HG03095 (cell line): ENCODE measurements at regions not wholly inside any gene's neighbourhood (a gene's known extent, or its start where the extent isn't known, plus 50 kb on each side); places are given as distances from the start of the nearest gene placed in this dataset.
"Not testable (repeated sequence)": the region's sequence is repeated elsewhere in the genome, so short reads cannot be mapped to it uniquely, and the experiment has no call there.

Experiments used
- ATAC-seq: cut with Tn5 transposase; IDR thresholded peaks from one replicate; pipeline ENCODE4 v1.9.1; 2021; ENCODE audit warnings: moderate library complexity; ENCODE audit not compliant: unreplicated experiment

DNA sequence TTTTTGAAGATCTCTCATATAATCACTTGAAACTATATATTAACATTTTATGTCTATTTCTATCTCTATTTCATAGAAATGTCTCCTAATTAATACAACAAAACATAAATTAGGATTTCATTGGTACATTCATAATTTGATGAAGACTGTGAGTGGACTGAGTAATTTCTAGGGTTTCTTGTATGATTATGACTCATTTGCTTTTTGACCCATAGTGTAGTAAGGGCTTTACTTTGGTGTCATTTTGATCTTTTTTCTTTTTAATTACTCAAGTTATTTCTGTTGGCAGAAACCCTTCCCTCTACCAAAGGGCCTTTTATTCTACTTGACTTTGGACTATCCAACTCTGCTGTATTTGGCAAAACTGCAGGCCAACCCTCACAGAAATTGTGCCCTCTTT lies 207.9 kb upstream of the MAGEB16 start:
- no peak for ATAC-seq

DNA sequence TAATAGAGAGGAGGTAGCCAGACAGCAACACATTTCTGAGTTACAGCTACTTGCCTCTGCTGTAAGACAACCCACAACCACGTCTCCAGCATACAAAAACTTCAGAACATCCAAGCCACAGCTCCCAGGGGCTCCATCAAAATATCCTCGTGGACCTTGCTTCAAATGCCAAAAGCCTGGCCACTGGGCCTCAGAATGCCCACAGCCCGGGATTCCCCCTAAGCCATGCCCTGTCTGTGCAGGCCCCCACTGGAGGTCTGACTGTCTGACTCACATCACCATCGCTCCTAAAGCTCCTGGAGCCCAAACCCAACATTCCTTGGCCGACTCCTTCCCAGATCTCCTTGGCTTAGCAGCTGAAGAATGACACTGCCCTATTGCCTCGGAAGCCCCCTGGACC lies 186.6 kb upstream of the MAGEB16 start:
- ATAC-seq = not testable (repeated sequence)

GRCh38 chrX:35617836-35618235 lies 180.3 kb upstream of the MAGEB16 start:
- ATAC-seq = no peak

GRCh38 chrX:35622040-35622439 lies 176.1 kb upstream of the MAGEB16 start:
- ATAC-seq = no peak

- no peak for ATAC-seq
Observed at GRCh38 chrX:35622601-35623000, 175.5 kb upstream of the MAGEB16 start.

DNA sequence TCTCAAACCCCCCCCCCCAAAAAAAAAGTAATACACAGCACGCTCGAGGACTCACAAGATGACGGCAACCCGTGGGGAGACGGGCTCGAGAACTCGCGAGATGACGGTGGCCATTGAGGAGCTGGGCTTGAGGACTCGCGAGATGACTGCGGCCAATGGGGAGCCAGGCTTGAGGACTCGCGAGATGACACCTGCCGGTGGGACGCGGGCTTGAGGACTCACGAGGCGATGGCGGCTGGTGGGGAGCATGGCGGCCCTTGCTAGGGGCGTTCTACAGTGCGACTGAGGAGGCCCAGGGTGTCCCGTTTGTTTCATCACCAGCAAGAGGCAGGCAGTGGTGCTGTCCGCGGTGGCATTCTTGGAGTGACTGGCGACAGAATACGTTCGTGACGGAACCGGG lies 172.4 kb upstream of the MAGEB16 start:
- ATAC-seq = no peak

- no peak for ATAC-seq
Observed at GRCh38 chrX:35626124-35626523, 172.0 kb upstream of the MAGEB16 start.

GRCh38 chrX:35635971-35636370 lies 162.2 kb upstream of the MAGEB16 start:
- not testable (repeated sequence) for ATAC-seq

DNA sequence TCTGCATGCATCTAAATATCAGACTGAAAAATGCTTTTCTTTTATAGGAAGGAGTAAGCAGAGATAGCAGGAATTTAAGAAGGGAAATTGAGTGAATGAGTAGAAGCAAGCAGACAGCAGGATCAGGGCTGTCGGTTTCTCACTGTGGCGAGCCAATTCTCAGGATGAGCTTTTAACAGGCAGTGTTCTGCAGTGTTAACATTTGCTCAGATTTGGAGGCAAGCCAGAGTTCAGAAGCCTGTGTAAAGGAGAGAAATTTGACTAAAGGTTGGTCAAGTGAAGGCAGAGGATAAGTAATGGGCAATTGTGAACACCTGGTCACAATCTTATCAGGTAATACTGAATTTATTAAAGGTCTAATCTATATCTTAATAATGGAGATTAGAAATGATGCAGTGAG lies 133.3 kb upstream of the MAGEB16 start:
- no peak for ATAC-seq

GRCh38 chrX:35665311-35665710 lies 132.8 kb upstream of the MAGEB16 start:
- ATAC-seq = no peak

GRCh38 chrX:35670889-35671288 lies 127.3 kb upstream of the MAGEB16 start:
- ATAC-seq = no peak

- ATAC-seq = no peak
Observed at GRCh38 chrX:35675151-35675550, 123.0 kb upstream of the MAGEB16 start.

DNA sequence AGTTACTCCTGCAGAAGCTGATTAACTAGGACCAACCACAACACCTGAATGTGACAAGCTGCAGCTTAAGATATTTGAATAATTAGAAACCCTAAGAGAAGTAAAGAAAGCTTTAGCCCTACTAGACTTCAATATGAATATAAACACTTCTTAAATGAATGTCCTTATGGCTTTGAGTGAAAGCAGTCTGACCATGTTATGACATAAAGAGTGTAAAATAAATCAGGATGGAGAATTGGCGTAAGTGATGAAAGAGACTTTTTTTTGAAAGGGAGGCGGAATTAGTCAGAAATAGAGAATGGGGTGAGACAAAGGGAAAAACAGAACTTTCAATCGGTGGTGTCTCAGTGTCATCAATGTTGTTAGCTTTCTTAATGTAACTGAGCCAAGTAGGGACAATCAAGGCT lies 117.2 kb upstream of the MAGEB16 start:
- no peak for ATAC-seq

DNA sequence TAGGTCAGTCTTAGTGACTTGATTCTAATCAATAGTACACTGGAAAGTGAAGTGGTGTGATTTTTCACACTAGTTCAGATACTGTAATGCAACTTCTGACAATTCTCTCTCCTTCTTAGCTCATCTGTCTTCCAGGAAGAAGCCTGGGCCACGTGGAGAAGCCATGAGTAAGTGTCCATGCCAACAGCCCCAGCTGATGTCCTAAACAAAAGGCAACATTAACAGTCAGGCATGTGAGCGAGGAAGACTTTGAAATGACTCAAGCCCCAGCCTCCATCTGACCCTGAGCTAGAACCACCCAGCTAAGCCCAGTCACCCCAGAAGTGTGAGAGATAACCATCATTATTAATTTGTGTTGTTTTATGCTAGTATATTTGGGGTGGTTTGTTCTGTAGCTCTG lies 115.7 kb upstream of the MAGEB16 start:
- no peak for ATAC-seq

DNA sequence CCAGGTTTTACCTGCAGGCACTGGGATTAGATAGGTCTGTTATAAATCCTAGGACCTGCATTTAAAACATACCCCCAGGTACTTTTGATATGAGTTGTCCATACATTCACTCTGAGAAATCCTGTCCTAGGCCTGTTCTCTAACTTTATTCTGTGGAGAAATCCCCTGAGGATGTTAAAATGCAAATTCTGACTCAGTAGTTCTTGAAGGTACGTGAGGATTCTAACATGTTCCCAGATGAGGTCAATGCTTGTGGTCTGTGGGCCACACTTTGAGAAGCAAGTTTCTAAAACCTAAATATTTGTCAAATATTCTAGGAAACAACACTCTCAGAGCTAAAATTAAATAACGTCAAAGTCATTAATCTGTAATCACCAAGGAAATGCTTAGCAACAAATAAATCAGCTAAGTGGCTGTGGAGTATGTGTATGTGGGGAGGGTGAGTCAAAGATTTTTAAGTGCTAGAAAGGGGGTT lies 101.3 kb upstream of the MAGEB16 start:
- ATAC-seq = no peak

GRCh38 chrX:35699642-35700041 lies 98.5 kb upstream of the MAGEB16 start:
- no peak for ATAC-seq

- no peak for ATAC-seq
Observed at GRCh38 chrX:35700121-35700520, 98.0 kb upstream of the MAGEB16 start.

DNA sequence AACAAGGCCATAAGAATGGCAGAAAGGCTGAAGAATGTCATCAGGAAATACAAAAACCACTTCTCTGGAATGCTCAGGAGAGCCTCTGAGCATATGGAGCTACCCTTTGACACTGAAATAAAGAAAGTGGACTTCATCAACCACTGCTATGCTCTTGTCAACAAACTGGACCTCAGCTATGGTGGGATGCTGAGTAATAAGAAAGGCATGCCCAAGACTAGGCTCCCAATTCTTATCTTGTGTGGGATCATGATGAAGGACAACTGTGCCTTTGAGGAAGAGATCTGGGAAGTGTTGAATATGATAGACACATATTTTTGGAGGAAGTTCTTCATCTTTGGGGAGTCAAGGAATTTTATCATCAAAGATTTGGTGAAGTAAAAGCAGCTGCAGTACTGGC lies 86.9 kb upstream of the MAGEB16 start:
- ATAC-seq = no peak

- ATAC-seq = no peak
Observed at GRCh38 chrX:35722128-35722527, 76.0 kb upstream of the MAGEB16 start.

- no peak for ATAC-seq
Observed at GRCh38 chrX:35726176-35726575, 72.0 kb upstream of the MAGEB16 start.

- ATAC-seq = no peak
Observed at GRCh38 chrX:35728481-35728880, 69.7 kb upstream of the MAGEB16 start.

GRCh38 chrX:35733879-35734278 lies 64.3 kb upstream of the MAGEB16 start:
- no peak for ATAC-seq

- ATAC-seq = no peak
Observed at GRCh38 chrX:35741142-35741541, 57.0 kb upstream of the MAGEB16 start.

GRCh38 chrX:35743331-35743730 lies 54.8 kb upstream of the MAGEB16 start:
- ATAC-seq = no peak
